GM18868 (cell line): ENCODE measurements at regions not wholly inside any gene's neighbourhood (a gene's known extent, or its start where the extent isn't known, plus 50 kb on each side); places are given as distances from the start of the nearest gene placed in this dataset.

Source experiments
- ATAC-seq: cut with Tn5 transposase; IDR thresholded peaks from one replicate; pipeline ENCODE4 v1.9.1; 2021; ENCODE audit warnings: mild to moderate bottlenecking, moderate library complexity; ENCODE audit not compliant: unreplicated experiment

DNA sequence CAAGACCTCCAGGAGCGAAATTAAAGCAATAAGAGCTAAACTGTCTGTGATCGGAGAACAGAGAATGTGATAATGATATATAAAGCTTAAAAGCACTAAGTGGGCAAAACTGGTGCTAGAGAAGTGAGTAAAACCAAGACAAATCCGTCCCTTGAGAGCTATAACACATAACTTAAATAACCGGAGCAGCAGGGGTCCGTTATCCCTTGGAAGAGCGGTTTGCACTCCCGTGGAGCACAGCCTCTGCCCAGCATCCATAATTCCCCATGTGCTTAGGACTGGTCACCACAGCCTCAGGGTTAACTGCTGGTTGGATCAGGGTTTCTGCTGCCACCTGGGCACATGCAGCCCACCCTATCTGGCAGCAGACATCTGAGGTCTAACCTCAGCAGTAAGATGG, 489.0 kb downstream of the NPIPA7 start:
- ATAC-seq, result no peak

DNA sequence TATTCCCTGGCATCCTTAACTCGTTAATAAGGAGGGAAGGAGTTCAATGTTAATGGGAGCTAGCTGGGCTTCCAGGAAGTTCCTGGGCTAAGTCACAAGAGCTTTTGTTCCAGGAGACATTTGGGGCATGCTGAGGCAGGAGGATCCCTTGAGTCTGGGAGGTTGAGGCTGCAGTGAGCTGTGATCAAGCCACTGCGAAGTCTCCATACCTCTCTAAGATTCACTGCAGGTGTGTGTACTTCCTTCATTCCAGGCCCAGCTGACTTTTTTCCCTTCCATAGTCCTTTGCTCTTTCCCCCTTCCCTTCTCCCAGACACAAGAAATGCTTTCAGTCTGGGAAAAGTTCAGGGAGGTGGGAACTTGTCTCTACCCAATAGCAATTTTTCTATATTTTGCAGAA, 489.8 kb downstream of the NPIPA7 start:
- no peak for ATAC-seq

DNA sequence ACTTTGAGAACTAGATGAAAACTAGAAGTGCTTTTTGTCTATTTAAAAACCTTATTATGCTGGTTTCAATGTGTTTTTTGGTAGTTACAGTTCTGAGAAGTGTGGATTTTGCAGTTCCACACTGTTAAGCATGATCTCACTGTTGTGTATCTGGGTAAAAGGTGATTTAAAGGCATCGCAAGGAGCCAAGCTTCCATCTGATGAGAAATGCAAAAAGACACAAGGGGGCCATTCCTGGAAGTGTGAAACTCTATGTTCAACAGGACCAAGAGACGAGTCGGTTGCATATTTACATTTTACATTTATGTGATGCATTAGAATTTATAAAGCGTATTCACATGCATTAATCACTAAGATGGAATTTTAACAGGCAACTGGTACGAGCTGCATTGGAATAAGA, 490.8 kb downstream of the NPIPA7 start:
- ATAC-seq, result no peak

DNA sequence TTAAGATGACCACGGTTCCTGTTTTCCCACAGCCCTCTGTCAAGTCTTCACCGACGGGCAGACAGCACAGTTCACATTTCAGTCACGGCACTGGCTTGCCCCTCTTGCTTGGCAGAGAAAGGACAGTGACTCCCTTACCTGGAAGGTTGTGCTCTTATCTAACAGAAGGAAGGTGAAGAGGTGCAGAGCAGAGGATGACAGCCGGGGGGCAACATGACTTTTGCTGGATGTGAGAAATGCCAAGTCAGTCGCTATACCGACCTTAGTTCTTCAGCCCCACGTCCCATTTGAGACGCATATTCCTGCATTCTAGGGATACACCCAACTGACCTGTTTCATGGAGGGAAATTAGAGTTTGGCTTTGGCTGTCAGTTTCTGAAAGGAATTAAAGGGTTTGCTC, 492.3 kb downstream of the NPIPA7 start:
- no peak for ATAC-seq

DNA sequence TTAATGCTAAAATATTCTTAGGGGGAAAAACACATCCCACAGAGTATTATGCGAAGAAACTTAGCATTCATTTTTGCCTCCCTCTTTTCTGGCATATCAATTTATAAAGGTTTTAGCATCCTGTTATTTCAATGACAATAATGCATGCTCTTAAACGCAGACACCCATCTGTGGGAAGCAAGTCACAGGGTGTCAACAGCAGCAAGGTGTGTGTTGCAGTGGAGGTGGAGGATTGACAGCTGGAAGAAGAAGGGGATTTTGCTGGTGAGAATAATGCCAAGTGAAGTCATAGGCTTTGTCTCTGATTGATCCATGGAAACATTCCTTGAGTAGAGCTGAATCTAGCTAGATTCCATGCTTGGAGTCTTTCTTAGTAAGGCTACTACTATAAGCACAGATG, 498.1 kb downstream of the NPIPA7 start:
- no peak for ATAC-seq

DNA sequence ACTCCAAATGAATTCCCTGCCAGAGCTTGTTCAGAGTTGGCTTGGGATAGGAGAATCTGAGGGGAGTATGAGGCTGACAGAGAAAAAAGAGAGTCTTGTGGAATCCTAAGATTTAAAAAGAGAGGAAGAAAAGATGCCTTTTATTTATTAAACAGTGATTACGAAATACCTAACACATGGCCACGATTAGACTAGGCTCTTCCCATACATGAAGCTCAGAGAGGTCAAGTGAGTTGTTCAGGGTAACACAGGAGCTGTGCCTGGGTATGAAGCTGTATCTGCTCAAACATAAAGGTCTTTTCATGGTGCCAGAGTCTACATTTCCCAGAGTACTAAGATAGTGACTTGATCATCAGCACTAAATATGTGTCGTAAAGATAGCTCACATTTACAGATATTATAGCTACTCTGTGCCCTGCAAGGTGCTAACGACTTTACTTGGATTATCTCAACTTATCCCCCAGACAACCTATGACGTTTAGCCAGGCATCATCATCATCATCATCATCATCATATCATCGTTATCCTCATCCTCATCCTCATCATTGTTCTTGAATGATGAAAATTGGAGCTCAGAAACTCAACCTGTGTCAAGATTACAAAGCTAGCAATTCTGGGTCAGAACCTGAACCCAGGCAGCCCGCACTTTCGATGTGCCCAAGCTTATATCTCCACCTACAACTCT, 500.8 kb downstream of the NPIPA7 start:
- no peak for ATAC-seq

DNA sequence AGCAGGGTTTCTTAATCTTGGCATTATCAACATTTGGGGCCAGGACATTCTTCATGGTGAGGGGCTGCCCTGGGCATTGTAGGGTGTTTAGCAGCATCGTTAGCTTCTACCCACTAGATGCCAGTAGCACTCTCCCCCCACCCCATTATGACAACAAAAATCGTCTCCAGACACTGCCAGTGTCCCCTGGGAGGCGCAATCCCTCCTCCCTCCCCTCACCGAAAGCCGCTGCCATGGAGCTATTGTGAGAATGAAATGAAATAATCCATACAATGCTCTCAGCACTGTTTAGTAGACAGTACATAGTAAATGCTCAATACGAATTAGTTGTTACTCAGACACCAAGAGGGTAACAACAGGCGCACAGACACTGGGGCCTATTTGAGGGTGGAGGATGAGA, 502.9 kb downstream of the NPIPA7 start:
- ATAC-seq, result no peak

DNA sequence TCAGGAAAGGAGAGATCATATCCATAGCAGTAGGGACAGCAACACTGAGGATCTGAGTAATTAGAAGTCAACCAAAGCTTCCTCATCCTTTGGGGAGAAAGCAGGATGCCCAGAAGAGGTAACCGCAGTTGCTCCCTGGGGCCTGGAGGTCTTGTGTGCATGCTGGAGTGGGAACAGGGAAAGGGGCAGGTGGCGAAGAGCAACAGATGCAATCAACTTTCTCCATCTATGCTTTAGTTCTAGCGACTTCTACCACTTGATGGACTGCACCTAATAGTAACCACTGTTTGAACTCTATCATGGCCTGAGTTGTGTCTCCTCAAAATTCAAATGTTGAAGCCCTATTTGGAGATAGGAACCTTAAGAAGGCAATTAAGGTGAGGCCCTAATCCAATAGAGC, 503.8 kb downstream of the NPIPA7 start:
- ATAC-seq, result no peak

DNA sequence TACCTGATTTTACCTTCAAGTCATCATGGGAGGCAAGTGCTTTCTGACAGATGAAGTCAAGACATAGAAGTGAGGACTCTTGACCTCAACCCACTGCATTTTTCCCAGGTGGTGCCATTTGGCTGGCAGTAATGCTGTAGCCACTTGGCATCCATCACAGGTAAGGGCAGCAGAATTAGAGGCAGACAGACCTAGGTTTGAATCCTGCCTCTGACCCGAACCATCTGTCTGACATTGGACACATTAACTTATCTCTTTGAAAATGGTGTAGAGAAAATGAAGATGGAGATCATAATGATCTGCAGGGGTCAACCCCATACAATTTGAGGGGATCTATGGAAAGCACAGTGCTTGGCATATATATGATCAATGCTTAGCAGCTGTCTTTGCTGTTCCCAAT, 505.5 kb downstream of the NPIPA7 start:
- ATAC-seq, result no peak

DNA sequence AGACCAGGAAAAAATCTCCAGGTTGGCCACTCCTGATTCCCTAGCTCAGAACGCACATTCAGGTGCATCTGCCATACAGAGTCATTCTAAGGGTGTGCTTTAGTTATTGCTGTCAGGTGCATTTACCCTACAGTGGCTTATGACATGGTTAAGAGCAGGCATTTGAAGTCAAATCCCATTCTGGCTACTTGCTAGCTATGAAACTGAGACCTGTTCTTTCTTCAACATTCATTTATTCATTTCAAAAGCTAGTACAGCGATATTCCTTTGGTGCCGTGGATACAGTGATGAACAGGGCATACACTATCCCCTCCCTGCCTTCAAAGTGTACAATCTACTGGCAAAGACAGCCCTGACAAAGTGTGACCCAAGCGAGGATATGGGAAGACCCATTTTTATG, 508.3 kb downstream of the NPIPA7 start:
- ATAC-seq, result no peak

DNA sequence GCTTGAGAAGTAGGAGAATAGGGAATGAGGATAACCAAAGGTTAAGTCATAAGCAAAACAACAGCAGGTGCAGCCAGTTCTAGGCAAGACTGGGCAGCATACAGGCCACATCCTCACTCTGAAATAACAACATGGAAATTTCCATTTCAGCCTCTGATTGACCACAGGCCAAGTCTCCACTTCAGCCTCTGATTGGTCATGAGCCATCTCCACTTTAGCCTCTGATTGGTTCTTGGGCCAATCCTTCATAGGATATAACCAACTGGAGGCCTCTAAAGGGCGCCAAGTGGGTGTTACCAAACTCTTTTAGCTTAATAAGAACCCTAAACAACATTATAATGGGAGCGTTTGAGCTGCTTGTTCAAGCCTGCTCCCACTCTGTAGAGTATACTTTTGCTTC, 512.0 kb downstream of the NPIPA7 start:
- ATAC-seq, result no peak

DNA sequence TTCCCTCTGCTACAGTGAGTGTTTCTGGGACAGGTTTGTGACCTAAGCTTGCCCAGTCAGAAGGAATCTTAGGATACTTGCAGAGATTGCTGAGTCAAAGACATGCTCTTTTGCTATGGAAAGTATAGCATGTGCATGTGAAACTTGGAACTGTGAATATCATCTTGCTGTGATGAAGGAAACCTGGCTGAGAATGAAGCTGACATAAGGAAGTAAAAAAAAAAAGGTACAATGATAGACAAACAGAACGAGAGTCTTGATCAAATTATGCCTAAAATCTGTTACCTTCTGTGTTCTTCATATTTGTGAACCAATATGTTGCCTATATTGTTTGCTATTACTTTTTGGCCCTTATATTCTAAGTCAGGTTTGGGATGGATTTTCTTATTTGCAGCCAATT, 525.7 kb downstream of the NPIPA7 start:
- no peak for ATAC-seq

DNA sequence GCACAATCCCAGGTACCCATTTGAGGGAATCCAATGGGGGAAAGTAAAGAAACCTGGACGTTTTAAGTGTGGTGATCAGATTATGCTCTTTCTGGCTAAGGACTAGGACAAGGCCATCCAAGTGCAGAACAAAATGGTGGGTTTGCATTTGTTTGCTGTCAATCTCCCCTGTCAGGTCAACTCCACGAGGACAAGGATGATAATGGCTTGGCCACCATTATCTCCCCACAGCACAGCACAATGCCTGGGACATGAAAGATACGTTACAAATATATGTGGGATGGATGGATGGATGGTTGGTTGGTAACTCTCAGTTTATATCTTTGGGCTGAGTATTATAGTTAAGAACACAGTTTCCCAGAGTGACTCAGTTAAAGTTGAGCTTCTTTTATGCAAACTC, 526.9 kb downstream of the NPIPA7 start:
- ATAC-seq, result no peak

DNA sequence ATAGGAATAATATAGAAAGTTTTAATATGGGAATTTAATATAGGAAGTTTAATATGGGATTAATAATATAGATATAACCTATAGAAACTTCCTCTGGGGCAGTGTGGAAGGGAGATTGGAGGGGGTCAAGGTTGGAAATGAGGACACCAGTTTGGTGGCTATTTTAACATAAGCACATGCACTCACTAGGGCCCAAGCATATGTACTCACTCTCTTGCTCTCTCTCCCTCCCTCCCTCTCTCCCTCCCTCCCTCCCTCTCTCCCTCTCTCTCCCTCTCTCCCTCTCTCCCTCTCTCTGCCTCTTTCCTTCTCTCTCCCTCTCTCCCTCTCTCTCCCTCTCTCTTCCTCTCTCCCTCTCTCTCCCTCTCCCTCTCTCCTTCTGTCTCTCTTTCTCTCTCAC, 528.1 kb downstream of the NPIPA7 start:
- ATAC-seq, result no peak

DNA sequence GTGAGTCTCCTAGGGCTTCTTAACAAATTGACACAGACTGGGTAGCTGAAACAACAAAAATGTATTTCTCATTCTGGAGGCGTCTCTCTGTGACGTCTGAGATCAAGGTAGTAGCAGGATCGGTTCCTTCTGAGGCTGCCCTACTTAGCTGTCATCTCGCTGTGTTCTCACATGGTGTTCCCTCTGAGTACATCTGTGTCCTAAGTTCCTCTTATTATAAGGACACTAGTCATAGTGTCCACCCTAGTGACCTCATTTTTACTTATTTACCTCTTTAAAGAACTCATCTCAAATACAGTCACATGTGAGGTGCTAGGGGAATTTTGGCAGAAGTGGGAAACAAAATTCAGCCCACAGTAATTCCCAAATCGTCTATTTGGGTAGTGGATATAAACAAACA, 529.1 kb downstream of the NPIPA7 start:
- ATAC-seq, result no peak

DNA sequence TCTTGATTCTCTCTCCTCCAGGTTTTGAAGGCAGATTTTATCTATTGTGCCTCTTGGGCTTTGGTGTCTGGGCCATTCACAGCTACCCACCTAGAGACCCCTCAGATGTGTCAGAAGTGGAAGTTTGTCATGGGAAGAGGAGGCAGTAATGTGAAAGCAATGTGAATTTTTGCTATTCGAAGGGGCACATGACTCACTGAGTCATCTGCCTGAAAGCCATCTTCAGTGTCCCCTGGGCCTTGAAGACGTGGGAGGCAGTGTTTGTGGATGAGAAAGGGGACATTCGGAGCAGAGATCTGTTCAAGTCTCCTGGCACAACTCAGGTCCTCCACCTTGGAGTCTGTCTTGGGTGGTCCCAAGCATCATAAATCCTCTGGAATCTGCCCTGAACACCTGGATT, 530.2 kb downstream of the NPIPA7 start:
- ATAC-seq, result no peak

DNA sequence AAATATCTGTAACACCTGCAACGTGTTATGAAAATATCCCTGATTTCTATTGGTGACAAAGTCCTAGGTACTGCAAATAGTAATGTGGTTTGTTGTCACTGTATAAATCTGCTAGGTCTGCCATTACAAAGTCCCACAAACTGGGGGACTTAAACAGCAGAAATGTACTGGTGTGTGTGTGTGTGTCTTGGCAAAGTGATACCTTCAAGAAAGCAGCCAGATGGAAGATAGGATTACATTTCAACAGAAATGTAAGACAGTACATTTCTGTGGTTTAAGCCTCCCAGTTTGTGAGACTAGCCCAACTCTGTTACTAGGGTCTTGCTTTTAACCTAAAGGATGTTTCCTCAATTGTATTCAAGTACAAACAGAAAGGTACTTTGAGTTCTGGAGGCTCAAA, 531.7 kb downstream of the NPIPA7 start:
- ATAC-seq, result no peak

DNA sequence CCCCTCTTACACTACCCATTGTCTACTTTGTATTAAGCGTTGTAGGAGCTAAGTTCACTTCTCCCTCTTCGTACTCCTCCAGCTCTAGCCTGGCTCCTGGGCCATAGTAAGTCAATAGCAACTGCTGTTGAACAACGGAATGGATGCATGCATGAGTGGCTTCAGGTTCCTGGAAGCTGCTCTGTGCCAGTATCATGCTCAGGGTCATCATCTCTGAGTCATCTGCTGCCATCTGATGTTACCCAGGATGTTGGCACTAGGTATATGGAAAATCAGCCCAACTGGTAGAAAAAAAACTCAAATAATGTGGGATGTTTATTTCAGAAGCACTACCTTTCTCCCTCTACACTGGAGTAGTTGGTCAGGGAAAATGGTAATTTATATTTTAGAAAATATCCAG, 536.8 kb downstream of the NPIPA7 start:
- ATAC-seq, result no peak

DNA sequence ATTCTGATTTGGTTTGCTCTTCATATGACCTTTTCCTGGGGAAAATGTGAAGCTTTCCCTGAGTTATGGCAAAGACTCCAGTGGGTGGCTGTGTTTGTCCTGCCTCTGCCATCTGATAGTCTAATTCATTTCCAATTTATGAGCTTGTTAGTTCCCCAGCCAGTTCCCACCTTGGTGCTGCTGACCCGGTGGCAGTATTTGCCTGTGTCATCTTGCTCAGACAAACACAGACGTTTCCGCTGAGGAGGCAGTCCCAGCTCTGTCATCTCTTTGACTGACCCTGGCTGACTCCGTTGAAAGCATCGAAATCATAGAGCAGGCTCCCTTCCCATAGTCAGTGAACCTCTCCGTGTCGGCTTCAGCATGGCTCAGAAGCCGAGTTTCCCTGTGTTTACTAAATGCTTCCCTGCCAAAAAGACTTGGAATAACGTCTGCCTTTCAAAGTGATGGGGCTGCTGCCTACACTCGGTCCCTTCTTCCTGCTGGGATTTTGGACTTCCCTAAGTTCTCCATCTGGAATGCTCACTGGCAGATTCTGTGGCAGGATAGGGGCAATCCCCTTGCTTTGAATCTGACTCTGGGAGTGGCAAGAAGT, 538.3 kb downstream of the NPIPA7 start:
- ATAC-seq, result no peak

DNA sequence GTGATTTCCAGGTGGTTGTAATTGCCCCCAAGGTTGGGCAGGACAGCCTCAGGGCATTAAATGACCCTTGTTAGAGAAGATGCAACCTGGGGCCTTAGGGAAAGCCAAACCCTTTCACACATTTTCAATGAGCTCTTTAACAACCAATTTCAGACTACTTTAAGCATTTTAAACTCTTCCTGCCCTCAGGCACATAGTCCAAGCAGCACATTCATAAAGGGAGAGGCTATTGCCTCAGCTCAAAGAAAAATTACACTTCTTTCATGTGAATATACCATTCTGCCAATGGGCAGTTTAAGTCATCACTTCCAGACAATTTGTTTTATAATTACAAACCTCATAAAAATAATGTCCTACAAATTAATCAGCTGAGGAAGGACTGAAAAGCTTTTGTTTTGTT, 544.5 kb downstream of the NPIPA7 start:
- ATAC-seq, result no peak

DNA sequence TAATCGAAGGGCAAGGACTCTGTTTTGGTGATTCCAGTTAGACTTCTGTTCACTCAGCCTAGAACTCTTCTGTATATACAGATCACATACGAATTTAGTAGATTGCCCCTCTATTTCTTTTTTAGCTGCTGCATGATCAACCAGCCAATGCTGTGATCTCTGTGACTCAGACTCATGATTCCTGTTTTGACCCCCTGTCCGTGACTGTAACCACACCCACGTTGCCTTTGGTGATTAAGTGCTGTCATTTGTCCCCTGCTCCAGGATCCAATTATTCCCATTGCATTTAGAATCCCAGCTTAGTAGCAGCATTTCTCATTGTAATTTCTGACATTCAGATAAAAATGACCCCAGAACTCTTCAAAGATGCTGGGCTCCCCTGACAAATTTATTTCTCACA, 545.7 kb downstream of the NPIPA7 start:
- ATAC-seq, result no peak

DNA sequence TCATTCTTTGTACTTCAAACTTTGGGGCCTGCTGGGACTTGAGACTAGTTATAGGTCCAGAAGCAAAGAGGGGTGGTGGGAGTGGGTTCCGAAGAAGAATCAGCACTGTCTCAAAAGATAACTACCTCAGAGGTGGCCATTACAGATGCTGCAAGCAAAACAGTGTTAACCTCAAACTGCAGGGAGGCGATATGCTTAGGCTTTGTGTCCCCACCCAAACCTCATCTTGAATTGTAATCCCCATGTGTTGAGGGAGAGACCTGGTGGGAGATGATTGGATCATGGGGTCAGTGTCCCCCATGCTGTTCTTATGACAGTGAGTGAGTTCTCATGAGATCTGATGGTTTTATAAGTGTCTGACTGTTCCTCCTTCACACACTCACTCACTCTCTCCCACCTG, 545.3 kb downstream of the XYLT1 start:
- no peak for ATAC-seq

DNA sequence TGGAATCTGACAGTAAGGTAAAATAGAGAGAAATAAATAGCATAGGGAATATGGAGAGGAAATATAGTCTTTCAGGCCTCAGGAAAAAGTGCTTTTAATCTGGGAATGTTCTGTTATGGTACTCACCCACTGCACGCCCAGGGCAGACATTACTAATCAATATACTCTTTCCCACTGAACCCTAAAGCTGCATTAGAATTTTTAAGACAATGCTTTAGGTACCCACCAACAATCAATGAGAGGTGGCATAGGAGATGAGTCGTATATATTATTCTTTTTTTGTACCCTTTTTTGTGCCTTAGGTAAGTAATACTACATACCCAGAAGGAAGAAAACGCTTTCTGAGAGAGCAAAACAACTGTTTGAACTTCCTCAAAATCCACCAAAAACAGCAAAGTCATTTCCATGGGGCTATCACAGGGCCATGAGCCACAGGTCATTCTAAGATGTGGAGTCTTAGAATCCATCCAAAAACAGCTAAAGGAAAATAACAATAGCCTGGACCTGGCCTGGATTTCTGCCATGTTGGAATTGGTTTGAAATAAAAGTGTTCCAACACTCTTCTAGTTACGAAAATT, 542.1 kb downstream of the XYLT1 start:
- ATAC-seq, result no peak
